Putamen (tissue), 1 donor: ENCODE measurements at regions not wholly inside any gene's neighbourhood (a gene's known extent, or its start where the extent isn't known, plus 50 kb on each side); places are given as distances from the start of the nearest gene placed in this dataset.
A peak's percentile ranks its signal among the peaks of the same experiment; 100 is the strongest.

Experiments
- DNase-seq: peaks from one replicate; pipeline ENCODE4 v3.0.0-alpha.2; 2016; ENCODE audit warnings: low spot score

- DNase-seq, result no peak
These were observed 173.6 kb downstream of the ARHGAP12 start for GRCh38 chr10:31754803-31755624.

- DNase-seq, result no peak
These were observed 174.9 kb downstream of the ARHGAP12 start for GRCh38 chr10:31753681-31754080.

DNA sequence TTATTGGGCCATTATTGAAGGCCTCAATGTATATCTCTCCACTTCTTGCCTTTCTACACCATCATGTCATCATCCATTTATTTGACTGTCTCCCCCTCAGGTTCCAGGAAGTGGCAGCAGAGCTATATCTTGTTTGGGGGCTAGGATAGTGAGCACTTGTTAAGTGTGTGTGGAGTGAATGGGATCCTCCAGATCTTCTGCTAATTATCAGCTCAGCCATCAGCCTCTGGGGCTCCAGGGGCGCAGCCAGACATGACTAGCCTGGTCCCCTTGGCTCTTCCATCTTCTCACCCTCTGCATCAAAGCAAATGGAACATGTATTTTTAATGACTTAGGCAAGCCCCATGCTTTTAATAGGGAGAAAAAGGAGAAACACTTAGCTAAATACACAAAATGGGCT lies 176.5 kb downstream of the ARHGAP12 start:
- no peak for DNase-seq

DNA sequence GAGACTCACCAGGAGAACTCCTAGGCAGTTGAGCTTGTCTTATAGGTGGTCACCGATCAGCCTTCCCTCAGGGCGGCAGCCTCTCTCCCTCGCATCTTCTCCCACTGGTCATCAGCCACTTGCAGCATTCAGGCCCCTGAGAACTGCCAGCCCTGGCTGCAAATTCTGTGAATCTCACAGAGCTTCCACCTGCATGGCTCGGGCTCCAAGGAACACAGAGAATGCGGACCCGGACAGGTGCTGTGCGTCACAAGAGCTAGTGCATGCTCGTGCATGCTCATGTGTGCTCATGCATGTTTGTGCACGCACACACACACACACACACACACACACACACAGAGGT lies 176.9 kb downstream of the ARHGAP12 start:
- DNase-seq, result no peak

GRCh38 chr10:31751051-31751737 lies 177.4 kb downstream of the ARHGAP12 start:
- DNase-seq, result no peak

DNA sequence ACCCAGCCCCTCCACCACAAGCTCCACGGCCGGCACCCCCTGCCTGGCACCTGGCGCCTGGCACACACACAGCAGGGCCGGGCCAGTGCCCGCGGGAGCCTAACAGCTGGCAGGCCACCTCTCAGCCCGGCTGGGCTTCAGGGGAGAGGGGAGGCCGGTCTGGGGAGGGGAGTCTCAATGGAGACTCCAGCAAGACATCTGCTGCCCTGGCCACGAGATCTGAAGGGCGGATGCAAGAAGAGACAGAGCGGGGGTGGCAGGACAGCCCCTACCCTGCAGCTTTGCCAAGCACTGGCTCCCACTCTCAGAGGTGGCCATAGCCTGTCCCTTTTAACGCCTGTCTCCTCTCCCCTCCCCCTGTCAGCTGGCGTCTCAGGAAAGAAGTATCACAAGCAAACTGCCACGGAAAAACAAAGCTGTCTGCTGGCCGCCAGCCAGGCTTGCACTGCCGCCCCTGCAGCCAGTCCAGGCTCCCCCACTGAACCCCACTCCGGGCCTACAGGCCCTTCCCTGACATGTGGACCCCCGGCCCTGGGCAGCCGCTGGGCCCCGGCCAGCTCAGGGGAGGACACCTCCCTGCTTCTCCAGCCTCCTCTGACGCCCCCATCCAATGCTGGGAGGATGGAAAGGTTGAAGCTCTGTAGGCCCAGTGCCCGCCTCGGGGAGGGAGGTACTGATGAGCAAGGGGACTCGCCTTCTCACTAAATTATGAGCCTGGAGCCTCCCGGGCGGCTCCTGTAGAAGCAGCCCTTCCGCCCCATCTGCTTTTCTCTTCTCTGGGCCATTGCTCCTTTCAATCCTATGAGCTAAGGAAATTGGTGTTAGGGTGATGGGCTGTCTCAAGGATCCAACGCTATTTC lies 178.4 kb downstream of the ARHGAP12 start:
- DNase-seq, result no peak

DNA sequence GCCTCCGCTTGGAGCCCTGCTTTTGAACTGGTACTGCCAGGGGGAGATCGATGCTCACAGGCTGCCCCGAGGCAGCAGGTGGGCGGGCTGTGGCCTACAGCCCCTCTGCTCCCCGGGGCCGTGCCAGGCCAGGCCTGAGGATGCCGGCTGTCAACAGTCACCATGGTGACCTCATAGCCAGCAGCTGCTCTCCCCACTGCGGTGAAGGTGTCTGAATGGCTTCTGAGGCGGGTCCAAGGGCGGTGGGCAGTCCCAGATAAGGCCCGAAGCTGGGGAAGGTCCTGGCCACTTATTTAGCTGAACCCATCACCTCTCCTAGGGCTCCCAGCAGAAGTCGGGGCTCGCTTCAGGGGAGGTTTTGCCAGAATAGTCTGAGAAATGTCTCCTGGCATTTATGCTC lies 179.3 kb downstream of the ARHGAP12 start:
- no peak for DNase-seq

DNA sequence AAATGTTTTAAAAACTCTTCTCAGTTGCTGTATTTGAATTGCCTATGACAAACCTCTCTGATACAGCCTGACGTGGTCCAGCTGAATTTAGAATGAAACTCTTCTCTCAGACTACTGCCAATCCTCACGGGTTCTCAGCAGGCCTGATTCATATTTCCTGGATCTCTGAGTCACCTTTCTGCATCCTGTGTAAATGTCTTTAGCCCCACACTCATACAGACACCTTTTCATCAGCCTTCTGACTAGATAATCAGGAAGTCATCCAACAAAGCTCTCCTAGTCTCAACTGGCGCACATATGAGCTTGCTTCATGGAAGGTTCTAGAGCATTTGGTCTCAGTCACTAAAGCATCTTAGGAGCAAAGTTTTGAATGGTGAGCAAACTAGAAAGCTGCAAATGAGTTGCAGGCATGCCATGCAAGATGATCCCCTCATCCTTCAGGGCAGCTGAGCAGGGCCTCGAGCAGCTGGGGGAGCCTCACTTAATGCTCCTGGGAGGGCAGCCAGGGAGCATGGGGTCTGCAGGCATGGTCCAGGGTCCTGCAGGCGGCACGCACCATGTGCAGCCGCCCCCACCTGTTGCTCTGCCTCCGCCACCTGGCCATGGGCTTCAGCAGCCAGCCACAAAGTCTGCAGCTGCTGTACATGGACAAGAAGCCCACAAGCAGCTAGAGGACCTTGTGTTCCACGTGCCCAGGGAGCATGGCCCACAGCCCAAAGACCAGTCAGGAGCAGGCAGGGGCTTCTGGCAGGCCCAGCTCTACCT lies 182.8 kb downstream of the ARHGAP12 start:
- DNase-seq, result no peak

GRCh38 chr10:31744025-31744424 lies 184.6 kb downstream of the ARHGAP12 start:
- no peak for DNase-seq

DNA sequence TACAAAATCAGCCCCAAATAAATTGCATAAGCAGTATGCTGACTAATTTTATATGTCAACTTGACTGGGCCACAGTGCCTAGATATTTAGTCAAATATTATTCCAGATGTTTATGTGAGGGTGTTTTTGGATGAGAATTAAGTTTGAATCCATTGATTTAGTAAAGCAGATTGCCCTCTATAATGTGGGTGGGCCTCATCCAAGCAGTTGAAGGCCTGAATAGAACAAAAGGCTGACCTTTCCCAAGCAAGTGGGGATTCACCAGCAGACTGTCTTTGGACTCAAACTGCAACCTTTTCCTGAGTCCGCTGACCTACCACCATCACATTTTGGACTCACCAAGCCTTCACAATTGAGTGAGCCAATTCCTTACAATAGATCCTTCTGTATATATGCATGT lies 186.4 kb downstream of the ARHGAP12 start:
- no peak for DNase-seq

- DNase-seq, result no peak
These were observed 187.2 kb downstream of the ARHGAP12 start for GRCh38 chr10:31741473-31741872.

GRCh38 chr10:31739711-31740110 lies 188.9 kb downstream of the ARHGAP12 start:
- no peak for DNase-seq

GRCh38 chr10:31739146-31739545 lies 189.5 kb downstream of the ARHGAP12 start:
- DNase-seq, result no peak

DNA sequence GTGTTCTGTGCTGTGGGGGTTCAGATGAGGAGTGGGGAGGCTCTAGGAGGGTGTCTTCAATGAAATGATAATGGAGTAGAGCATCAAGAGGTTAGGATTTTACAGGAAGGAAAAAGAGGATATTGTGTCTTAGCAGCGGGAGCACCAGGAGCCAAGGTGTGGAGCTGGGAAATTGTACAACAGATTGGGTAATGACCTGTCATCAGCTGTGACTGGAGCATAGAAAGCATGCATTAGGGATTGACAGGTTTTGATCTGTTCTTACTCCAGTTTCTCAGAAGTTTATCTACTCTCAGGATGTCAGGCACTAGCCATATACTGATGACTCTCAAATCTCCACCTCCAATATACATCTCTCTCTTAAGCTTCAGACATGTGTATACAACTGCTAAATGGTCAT lies 196.9 kb downstream of the ARHGAP12 start:
- DNase-seq, result no peak

DNA sequence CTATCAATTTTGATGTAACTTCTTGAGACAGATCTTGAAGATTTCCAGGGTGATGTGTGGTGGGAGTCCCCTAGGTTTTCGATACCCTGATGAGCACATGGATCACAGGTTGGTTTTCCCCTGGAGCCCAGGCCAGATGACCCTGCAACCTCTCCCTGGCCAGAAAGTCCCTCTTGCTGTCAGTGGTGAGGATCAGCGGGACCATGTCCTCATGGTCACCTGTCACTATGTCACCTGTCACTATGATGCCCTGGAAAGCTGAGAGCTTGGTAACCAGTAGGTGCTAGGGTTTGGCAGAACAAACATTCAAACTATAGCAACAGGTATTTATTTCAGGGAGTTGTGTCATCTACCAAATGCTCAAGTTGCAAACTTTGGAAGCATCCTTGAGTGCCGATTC lies 197.9 kb downstream of the ARHGAP12 start:
- no peak for DNase-seq

DNA sequence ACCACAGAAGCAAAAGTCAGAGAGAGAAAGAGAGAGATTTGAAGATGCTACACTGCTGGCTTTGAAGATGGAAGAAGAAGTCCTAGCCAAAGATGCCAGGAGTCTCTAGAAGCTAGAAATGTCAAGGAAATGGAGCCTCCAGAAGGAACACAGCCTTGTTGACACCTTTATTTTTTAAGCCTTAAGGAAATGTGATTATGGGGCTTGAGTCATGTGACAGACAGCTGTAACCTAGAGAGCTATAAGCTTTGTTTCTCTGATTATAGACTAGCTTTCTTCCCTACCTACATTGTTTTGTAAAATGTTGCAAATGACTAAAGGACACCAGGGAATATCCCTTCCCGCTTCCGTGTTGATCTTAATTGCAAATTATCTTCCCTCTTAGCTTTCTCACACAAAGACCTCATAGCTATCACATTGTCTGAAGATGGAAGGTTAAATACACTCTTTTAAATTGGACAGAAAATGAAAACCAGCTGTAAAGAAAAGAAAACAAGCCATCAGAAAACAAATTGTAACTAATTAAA lies 199.9 kb downstream of the ARHGAP12 start:
- no peak for DNase-seq

DNA sequence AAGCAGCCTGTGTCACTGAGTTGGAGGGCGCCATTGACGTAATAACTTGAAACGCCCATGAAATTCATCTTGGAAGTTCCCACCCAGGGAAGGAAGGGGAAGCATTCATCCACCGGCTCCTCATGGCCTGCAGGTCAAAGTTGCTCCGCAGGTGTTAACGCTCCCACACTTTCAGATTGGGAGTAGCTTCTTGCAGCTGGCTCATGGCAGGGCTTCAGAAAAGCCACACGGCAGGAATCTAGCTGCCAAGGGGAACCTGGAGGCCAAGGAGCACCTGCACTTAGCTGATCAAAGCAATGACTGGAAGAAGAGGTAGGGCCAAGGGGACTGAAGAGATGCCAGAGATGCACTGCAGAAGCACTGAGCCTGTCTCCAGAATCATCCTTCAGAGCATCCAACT lies 203.2 kb downstream of the ARHGAP12 start:
- DNase-seq, result no peak

DNA sequence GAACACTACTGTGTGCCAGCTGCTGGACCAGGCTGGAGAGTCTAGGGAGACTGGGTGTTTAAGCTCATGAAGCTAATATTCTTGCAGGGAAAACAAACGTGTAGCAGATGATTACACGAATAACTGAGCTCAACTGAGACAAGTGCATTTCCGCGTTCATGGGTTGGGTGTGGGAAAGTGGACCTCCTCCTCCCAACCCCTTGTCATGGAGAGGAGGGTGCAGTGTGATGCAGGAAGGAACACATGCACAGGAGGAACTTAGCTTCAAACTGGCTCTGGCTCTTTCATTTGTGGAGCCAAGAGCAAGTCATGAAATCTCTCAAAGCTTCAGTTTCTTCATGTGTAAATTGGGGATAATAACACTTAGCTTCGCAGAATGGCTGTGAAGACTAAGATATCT lies 204.3 kb downstream of the ARHGAP12 start:
- DNase-seq, result no peak

GRCh38 chr10:31723106-31723750 lies 205.4 kb downstream of the ARHGAP12 start:
- peak; percentile 17 for DNase-seq

DNA sequence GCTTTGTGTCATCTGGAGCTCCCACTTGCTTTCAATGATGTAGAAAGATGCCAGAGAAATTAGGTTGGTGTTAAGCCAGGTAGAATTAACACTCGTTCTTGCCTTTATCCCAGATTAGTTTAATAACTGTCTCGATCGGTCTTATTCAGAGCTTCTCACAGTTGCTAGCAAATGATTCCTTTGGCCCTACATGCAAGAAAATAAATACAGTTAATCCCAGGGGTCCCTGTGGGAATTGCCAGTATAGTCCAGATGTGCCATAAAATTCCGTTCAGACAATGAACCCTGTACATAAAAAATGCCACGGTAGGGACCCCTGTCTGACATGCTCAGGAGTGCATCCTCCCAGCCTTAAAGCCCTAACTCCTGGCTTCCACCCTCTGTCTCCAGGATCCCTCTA lies 207.5 kb downstream of the ARHGAP12 start:
- DNase-seq, result no peak

- DNase-seq, result no peak
These were observed 208.1 kb downstream of the ARHGAP12 start for GRCh38 chr10:31720546-31720945.
